ENCODE measurements at regions not wholly inside any gene's neighbourhood (a gene's known extent, or its start where the extent isn't known, plus 50 kb on each side); places are given as distances from the start of the nearest gene placed in this dataset.
A peak's percentile ranks its signal among the peaks of the same experiment; 100 is the strongest.

DNA sequence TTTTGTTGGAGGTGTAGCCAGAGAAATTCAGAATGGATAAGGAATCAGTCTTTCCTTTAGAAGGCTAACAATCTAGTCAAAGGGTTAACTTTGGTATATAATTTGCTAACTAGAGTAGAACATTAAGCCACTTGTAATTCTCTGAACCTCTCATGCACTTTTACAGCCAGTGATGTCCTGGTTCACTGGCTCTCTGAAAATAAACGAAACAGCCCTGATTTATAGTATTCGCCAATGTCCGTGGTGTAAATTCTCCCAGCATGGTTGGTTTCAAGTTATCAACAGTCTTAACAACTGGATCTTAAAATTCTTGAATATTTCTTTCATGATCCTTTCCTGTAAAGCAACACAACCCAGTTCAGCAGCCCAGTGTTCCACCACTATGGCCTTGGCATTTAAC lies 500.4 kb upstream of the CDIN1 start:
- Histone ChIP-seq H3K27ac (replicated peaks; ENCODE audit: low read length) (no peak overlapping the region), H3K23ac (ENCODE audit: low read depth, low read length, poor library complexity) (no peak overlapping the region), H3K4me1 (ENCODE audit: control insufficient read depth in 2 of 2, insufficient read depth in 1 of 2, low read depth in 1 of 2, low read length in 2 of 2) (no peaks in the 10 kb centered on the region), H3K4ac (ENCODE audit: low read length) (no peak overlapping the region), H3K79me1 (ENCODE audit: low read depth, low read length) (no peaks in the 10 kb centered on the region), H2AFZ (ENCODE audit: low read length) (no peak overlapping the region), H2AK5ac (ENCODE audit: low read depth, low read length) (no peak overlapping the region), H3K4me3 (ENCODE audit: low read length in 2 of 2) (no peak overlapping the region), H4K91ac (ENCODE audit: low read depth, low read length, poor library complexity) (no peak overlapping the region), H3K27me3 (ENCODE audit: control insufficient read depth in 3 of 3, insufficient read depth in 3 of 3, low read depth in 1 of 3, low read length in 3 of 3) (no peaks in the 10 kb centered on the region), H2BK5ac (ENCODE audit: low read length) (no peak overlapping the region), H3K9ac (ENCODE audit: low read depth, low read length, poor library complexity) (no peak overlapping the region), H3K4me2 (ENCODE audit: insufficient read depth, low read length, poor library complexity, severe bottlenecking) (no peak overlapping the region), H2BK120ac (ENCODE audit: low read depth, low read length) (no peak overlapping the region), H3K36me3 (replicated peaks in 1 of 2; ENCODE audit: control insufficient read depth in 2 of 2, insufficient read depth in 2 of 2, low read length in 2 of 2) (no peaks in the 10 kb centered on the region), H2BK12ac (ENCODE audit: low read length) (no peak overlapping the region), H3K18ac (ENCODE audit: low read length) (no peak overlapping the region), H4K8ac (ENCODE audit: low read depth, low read length) (no peak overlapping the region), H3K14ac (ENCODE audit: low read length) (no peak overlapping the region), H3K9me3 (replicated peaks in 1 of 2; ENCODE audit: control insufficient read depth in 2 of 2, insufficient read depth in 1 of 2, low read depth in 1 of 2, low read length in 2 of 2) (peaks cover 0 to 3% of the 10 kb centered on the region in 2 donors), H2BK15ac (ENCODE audit: low read length) (no peak overlapping the region)
- no peak for DNase-seq (ENCODE audit: low spot score)
- WGBS, 2 donors (ENCODE audit: extremely low coverage in 2 of 2, insufficient read length in 2 of 2, insufficient replicate concordance in 1 of 2) = no CpG with 5 or more reads among the region's 3 CpGs

DNA sequence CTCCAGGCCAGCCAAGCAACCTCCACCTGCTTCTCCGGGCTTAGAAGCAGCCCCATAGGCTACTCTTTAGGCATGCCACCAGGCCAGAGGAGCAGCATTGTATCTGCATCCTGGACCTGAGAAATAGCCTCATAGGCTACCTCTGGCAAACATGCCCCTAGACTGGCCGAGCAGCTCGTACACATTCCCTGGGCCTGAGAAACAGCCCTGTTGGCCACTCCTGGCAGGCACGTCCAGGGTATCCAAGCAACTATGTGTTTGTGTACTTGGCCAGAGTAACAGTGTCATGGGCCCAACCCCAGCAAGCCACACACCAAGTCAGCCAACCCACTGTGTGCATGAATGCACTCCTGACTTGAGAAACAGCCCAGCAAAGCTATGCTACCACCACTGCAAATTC lies 498.7 kb upstream of the CDIN1 start:
- Histone ChIP-seq H2AFZ (ENCODE audit: low read length) (no peak overlapping the region), H3K36me3 (replicated peaks in 1 of 2; ENCODE audit: control insufficient read depth in 2 of 2, insufficient read depth in 2 of 2, low read length in 2 of 2) (no peaks in the 10 kb centered on the region), H3K27ac (replicated peaks; ENCODE audit: low read length) (no peak overlapping the region)

DNA sequence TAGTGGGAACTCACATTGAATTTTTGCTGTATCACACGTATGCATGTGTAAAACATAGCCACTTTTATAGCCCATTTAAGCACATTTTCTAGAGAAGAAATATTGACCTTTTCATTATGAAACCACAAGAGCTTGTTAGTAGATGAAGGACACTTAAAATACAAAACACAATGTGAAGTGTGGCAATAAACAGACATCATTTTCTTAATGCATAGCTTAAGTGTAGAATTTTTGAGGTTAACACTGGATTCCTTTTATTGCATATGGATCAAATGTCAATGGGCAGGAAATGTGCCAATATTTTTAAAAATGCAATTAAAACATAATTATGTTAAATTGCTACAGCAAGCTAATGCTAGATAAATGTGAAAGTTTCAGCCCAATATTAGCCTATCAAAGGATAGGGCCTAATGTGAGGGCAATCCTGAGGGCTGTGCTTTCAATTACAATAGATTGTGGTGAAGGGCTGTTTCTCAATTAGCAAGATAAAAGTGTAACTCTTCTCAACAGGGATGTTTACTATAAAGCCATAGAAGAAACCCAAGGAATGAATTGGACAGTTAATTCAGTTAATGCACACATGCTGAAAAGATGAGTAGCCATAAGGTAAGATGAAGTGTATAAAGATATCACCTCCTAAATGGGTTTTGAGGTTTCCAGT lies 489.0 kb upstream of the CDIN1 start:
- no peak overlapping the region for H2BK12ac ChIP-seq (ENCODE audit: low read length)
- no peak overlapping the region for H3K4me3 ChIP-seq (ENCODE audit: low read length in 2 of 2)
- no peaks in the 10 kb centered on the region for H3K4me1 ChIP-seq (ENCODE audit: control insufficient read depth in 2 of 2, insufficient read depth in 1 of 2, low read depth in 1 of 2, low read length in 2 of 2)
- H3K14ac ChIP-seq (ENCODE audit: low read length) = no peak overlapping the region
- WGBS, 2 donors (ENCODE audit: extremely low coverage in 2 of 2, insufficient read length in 2 of 2, insufficient replicate concordance in 1 of 2) = no CpG with 5 or more reads among the region's 1 CpG
- DNase-seq (ENCODE audit: low spot score) = no peak
- no peaks in the 10 kb centered on the region for H3K36me3 ChIP-seq (replicated peaks in 1 of 2; ENCODE audit: control insufficient read depth in 2 of 2, insufficient read depth in 2 of 2, low read length in 2 of 2)
- no peak overlapping the region for H2BK15ac ChIP-seq (ENCODE audit: low read length)
- H3K23ac ChIP-seq (ENCODE audit: low read depth, low read length, poor library complexity) = no peak overlapping the region
- H3K27me3 ChIP-seq (ENCODE audit: control insufficient read depth in 3 of 3, insufficient read depth in 3 of 3, low read depth in 1 of 3, low read length in 3 of 3) = no peaks in the 10 kb centered on the region
- H2BK5ac ChIP-seq (ENCODE audit: low read length) = no peak overlapping the region
- no peak overlapping the region for H2BK120ac ChIP-seq (ENCODE audit: low read depth, low read length)
- no peak overlapping the region for H3K18ac ChIP-seq (ENCODE audit: low read length)
- H2AFZ ChIP-seq (ENCODE audit: low read length) = no peak overlapping the region
- H3K4me2 ChIP-seq (ENCODE audit: insufficient read depth, low read length, poor library complexity, severe bottlenecking) = no peak overlapping the region
- H4K8ac ChIP-seq (ENCODE audit: low read depth, low read length) = no peak overlapping the region
- H3K9ac ChIP-seq (ENCODE audit: low read depth, low read length, poor library complexity) = no peak overlapping the region
- H2AK5ac ChIP-seq (ENCODE audit: low read depth, low read length) = no peak overlapping the region
- H3K9me3 ChIP-seq (replicated peaks in 1 of 2; ENCODE audit: control insufficient read depth in 2 of 2, insufficient read depth in 1 of 2, low read depth in 1 of 2, low read length in 2 of 2) = no peaks in the 10 kb centered on the region
- H3K4ac ChIP-seq (ENCODE audit: low read length) = no peak overlapping the region
- H4K91ac ChIP-seq (ENCODE audit: low read depth, low read length, poor library complexity) = no peak overlapping the region
- no peaks in the 10 kb centered on the region for H3K79me1 ChIP-seq (ENCODE audit: low read depth, low read length)
- no peak overlapping the region for H3K27ac ChIP-seq (replicated peaks; ENCODE audit: low read length)

More for the DNA sequence above, 498.7 kb upstream of the CDIN1 start:
- Histone ChIP-seq H3K14ac (ENCODE audit: low read length) (no peak overlapping the region), H3K18ac (ENCODE audit: low read length) (no peak overlapping the region), H3K23ac (ENCODE audit: low read depth, low read length, poor library complexity) (no peak overlapping the region), H3K27me3 (ENCODE audit: control insufficient read depth in 3 of 3, insufficient read depth in 3 of 3, low read depth in 1 of 3, low read length in 3 of 3) (no peaks in the 10 kb centered on the region), H3K4me2 (ENCODE audit: insufficient read depth, low read length, poor library complexity, severe bottlenecking) (no peak overlapping the region), H2BK5ac (ENCODE audit: low read length) (no peak overlapping the region), H3K9ac (ENCODE audit: low read depth, low read length, poor library complexity) (no peak overlapping the region), H3K79me1 (ENCODE audit: low read depth, low read length) (no peaks in the 10 kb centered on the region), H4K8ac (ENCODE audit: low read depth, low read length) (peak overlapping the region; percentile 72), H3K9me3 (replicated peaks in 1 of 2; ENCODE audit: control insufficient read depth in 2 of 2, insufficient read depth in 1 of 2, low read depth in 1 of 2, low read length in 2 of 2) (peaks cover 0 to 3% of the 10 kb centered on the region in 2 donors), H2AK5ac (ENCODE audit: low read depth, low read length) (no peak overlapping the region), H3K4me3 (ENCODE audit: low read length in 2 of 2) (no peak overlapping the region), H3K4me1 (ENCODE audit: control insufficient read depth in 2 of 2, insufficient read depth in 1 of 2, low read depth in 1 of 2, low read length in 2 of 2) (no peaks in the 10 kb centered on the region), H2BK15ac (ENCODE audit: low read length) (peak overlapping the region; percentile 75), H4K91ac (ENCODE audit: low read depth, low read length, poor library complexity) (no peak overlapping the region), H2BK120ac (ENCODE audit: low read depth, low read length) (no peak overlapping the region), H2BK12ac (ENCODE audit: low read length) (peak overlapping the region; percentile 11), H3K4ac (ENCODE audit: low read length) (no peak overlapping the region)
- DNase-seq (ENCODE audit: low spot score) = no peak
- WGBS, 2 donors (ENCODE audit: extremely low coverage in 2 of 2, insufficient read length in 2 of 2, insufficient replicate concordance in 1 of 2) = no CpG with 5 or more reads among the region's 4 CpGs

DNA sequence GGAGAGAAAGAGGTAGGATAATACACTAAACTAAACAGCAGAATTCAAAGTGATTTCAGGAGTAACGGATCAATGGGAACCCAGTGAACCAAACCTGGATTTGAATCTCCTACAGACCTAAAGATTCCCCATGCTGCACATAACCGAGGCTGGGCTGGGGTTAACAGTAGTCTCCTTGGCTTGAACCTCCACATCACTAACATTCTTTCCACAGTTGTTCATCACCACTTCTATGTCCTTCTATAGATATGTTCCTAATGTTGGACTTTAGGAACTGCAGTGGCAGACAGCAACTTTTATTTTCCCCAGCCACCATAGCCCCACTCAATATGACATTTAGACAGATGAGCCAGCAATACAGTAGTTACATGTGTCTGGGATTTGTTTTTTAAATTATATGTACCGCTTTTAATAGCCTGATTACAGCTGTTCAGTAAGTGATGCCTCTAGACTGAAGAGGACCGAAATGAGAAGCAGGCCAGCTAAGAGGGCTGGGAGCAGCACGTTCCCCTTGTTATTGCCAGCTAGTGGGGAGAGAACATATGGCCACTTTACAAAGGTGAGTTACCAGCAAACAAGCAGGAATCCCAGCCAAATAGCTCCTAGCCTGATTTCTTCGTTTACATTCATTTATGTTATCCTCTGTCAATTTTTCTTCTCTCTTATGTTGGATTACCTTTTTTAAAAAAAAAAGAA lies 472.6 kb upstream of the CDIN1 start:
- Histone ChIP-seq H2BK5ac (ENCODE audit: low read length) (no peak overlapping the region), H3K36me3 (replicated peaks in 1 of 2; ENCODE audit: control insufficient read depth in 2 of 2, insufficient read depth in 2 of 2, low read length in 2 of 2) (no peaks in the 10 kb centered on the region), H3K14ac (ENCODE audit: low read length) (no peak overlapping the region), H3K79me1 (ENCODE audit: low read depth, low read length) (no peaks in the 10 kb centered on the region), H2BK15ac (ENCODE audit: low read length) (no peak overlapping the region), H4K8ac (ENCODE audit: low read depth, low read length) (no peak overlapping the region), H4K91ac (ENCODE audit: low read depth, low read length, poor library complexity) (no peak overlapping the region), H3K4me1 (ENCODE audit: control insufficient read depth in 2 of 2, insufficient read depth in 1 of 2, low read depth in 1 of 2, low read length in 2 of 2) (no peaks in the 10 kb centered on the region), H3K9ac (ENCODE audit: low read depth, low read length, poor library complexity) (no peak overlapping the region), H3K4ac (ENCODE audit: low read length) (no peak overlapping the region), H2BK120ac (ENCODE audit: low read depth, low read length) (no peak overlapping the region), H3K18ac (ENCODE audit: low read length) (no peak overlapping the region), H3K23ac (ENCODE audit: low read depth, low read length, poor library complexity) (no peak overlapping the region), H2BK12ac (ENCODE audit: low read length) (no peak overlapping the region), H3K27ac (replicated peaks; ENCODE audit: low read length) (no peak overlapping the region), H3K4me3 (ENCODE audit: low read length in 2 of 2) (no peak overlapping the region), H2AFZ (ENCODE audit: low read length) (no peak overlapping the region), H2AK5ac (ENCODE audit: low read depth, low read length) (no peak overlapping the region), H3K27me3 (ENCODE audit: control insufficient read depth in 3 of 3, insufficient read depth in 3 of 3, low read depth in 1 of 3, low read length in 3 of 3) (no peaks in the 10 kb centered on the region), H3K4me2 (ENCODE audit: insufficient read depth, low read length, poor library complexity, severe bottlenecking) (no peak overlapping the region), H3K9me3 (replicated peaks in 1 of 2; ENCODE audit: control insufficient read depth in 2 of 2, insufficient read depth in 1 of 2, low read depth in 1 of 2, low read length in 2 of 2) (no peaks in the 10 kb centered on the region)
- DNase-seq (ENCODE audit: low spot score) = no peak
- WGBS, 2 donors (ENCODE audit: extremely low coverage in 2 of 2, insufficient read length in 2 of 2, insufficient replicate concordance in 1 of 2) = no CpG with 5 or more reads among the region's 6 CpGs
